Endodermal cell (in vitro differentiated cells): ENCODE measurements at regions not wholly inside any gene's neighbourhood (a gene's known extent, or its start where the extent isn't known, plus 50 kb on each side); places are given as distances from the start of the nearest gene placed in this dataset.

Source experiments
- DNase-seq: peaks from one replicate; pipeline ENCODE4 v3.0.0-alpha.2; 2017
- H3K27ac ChIP-seq: 2 replicates; pipeline ENCODE4 v1.5.1; 2013; ENCODE audit warnings: mild to moderate bottlenecking, low read depth, low read length, moderate library complexity
- H3K27me3 ChIP-seq: 2 replicates; pipeline ENCODE4 v1.6.1; 2013; ENCODE audit warnings: mild to moderate bottlenecking, low read length, moderate library complexity; ENCODE audit not compliant: insufficient read depth, control insufficient read depth, poor library complexity, severe bottlenecking
- H3K36me3 ChIP-seq: 2 replicates; pipeline ENCODE4 v1.7.0; 2013; ENCODE audit warnings: mild to moderate bottlenecking, low read length, moderate library complexity; ENCODE audit not compliant: control insufficient read depth, insufficient read depth
- H3K4me1 ChIP-seq: one replicate; pipeline ENCODE4 v1.7.0; 2013; ENCODE audit warnings: low read length; ENCODE audit not compliant: control insufficient read depth, insufficient read depth
- H3K4me3 ChIP-seq: 2 replicates; pipeline ENCODE4 v1.5.1; 2013; ENCODE audit warnings: mild to moderate bottlenecking, low read length, moderate library complexity
- H3K9ac ChIP-seq: 2 replicates; pipeline ENCODE4 v1.6.1; 2013; ENCODE audit warnings: mild to moderate bottlenecking, low read length, moderate library complexity; ENCODE audit not compliant: poor library complexity, severe bottlenecking; ENCODE audit errors: extremely low read depth
- H3K9me3 ChIP-seq: 2 replicates; pipeline ENCODE4 v1.6.1; 2013; ENCODE audit warnings: mild to moderate bottlenecking, low read length, moderate library complexity; ENCODE audit not compliant: control insufficient read depth
- H3K27ac Mint-ChIP-seq: 2 replicates; pipeline ENCODE4 v1.8.0; 2020; ENCODE audit warnings: mixed read lengths
- H3K27me3 Mint-ChIP-seq: 2 replicates; pipeline ENCODE4 v1.8.0; 2021; ENCODE audit warnings: mild to moderate bottlenecking, mixed read lengths; ENCODE audit not compliant: insufficient read depth
- H3K36me3 Mint-ChIP-seq: 2 replicates; pipeline ENCODE4 v1.8.0; 2020; ENCODE audit warnings: low read depth, mixed read lengths
- H3K4me1 Mint-ChIP-seq: 2 replicates; pipeline ENCODE4 v1.8.0; 2020; ENCODE audit warnings: mixed read lengths
- H3K4me3 Mint-ChIP-seq: 2 replicates; pipeline ENCODE4 v1.8.0; 2020; ENCODE audit warnings: mild to moderate bottlenecking, moderate library complexity, mixed read lengths
- H3K9me3 Mint-ChIP-seq: 2 replicates; pipeline ENCODE4 v1.8.0; 2020; ENCODE audit warnings: mild to moderate bottlenecking, mixed read lengths
- CTCF ChIP-seq: fragments of 200-600 bp; sonication (generic); conservative IDR thresholded peaks from 2 replicates; pipeline ENCODE4 v1.5.0; 2021; ENCODE audit warnings: antibody characterized with exemption, mild to moderate bottlenecking
- WGBS, 2 experiments: methylation state at CpG; one replicate each; pipeline versions ENCODE4 v1.1.5 to v1.1.7; 2013; ENCODE audit warnings: missing lambda C conversion rate in 2 of 2, mixed read lengths in 1 of 2; ENCODE audit not compliant: insufficient coverage in 1 of 2, insufficient read length in 1 of 2; 5-methylcytosine and 5-hydroxymethylcytosine counted together

GRCh38 chr7:69422574-69422985, 175.7 kb upstream of the AUTS2 start:
- H3K9me3 Mint-ChIP-seq, result peaks cover 5% of the 10 kb centered on the region
- H3K27ac Mint-ChIP-seq, result no peak overlapping the region
- Histone ChIP-seq H3K4me1 (no peaks in the 10 kb centered on the region), H3K36me3 (no peaks in the 10 kb centered on the region), H3K9ac (no peak overlapping the region), H3K9me3 (peaks cover 2% of the 10 kb centered on the region), H3K27ac (no peak overlapping the region), H3K4me3 (no peak overlapping the region), H3K27me3 (no peaks in the 10 kb centered on the region)
- TF ChIP-seq CTCF, result no peak
- H3K4me3 Mint-ChIP-seq, result no peak overlapping the region
- no peak for DNase-seq
- H3K27me3 Mint-ChIP-seq, result peaks cover 6% of the 10 kb centered on the region
- no peaks in the 10 kb centered on the region for H3K36me3 Mint-ChIP-seq
- H3K4me1 Mint-ChIP-seq, result peaks cover 7% of the 10 kb centered on the region
- WGBS, 2 experiments, result 78 to 100% methylated on average over 2 to 4 of the region's 4 CpGs

- TF ChIP-seq CTCF, result no peak
- Histone ChIP-seq H3K27me3 (no peaks in the 10 kb centered on the region), H3K36me3 (no peaks in the 10 kb centered on the region), H3K27ac (no peak overlapping the region), H3K4me1 (peaks cover 14% of the 10 kb centered on the region), H3K4me3 (no peak overlapping the region), H3K9me3 (no peaks in the 10 kb centered on the region), H3K9ac (no peak overlapping the region)
- Mint-ChIP-seq H3K27ac (no peak overlapping the region), H3K4me3 (no peak overlapping the region), H3K36me3 (no peaks in the 10 kb centered on the region), H3K9me3 (peaks cover 6% of the 10 kb centered on the region), H3K4me1 (peaks cover 21% of the 10 kb centered on the region), H3K27me3 (peaks cover 15% of the 10 kb centered on the region)
- WGBS, 2 experiments, result 93 to 94% methylated on average over 7 of the region's 7 CpGs
- DNase-seq, result no peak
These were observed 171.6 kb upstream of the AUTS2 start for GRCh38 chr7:69426705-69427104.

- no peak overlapping the region for H3K4me3 Mint-ChIP-seq
- Histone ChIP-seq H3K9ac (no peak overlapping the region), H3K9me3 (no peaks in the 10 kb centered on the region), H3K4me3 (no peak overlapping the region), H3K4me1 (peaks cover 14% of the 10 kb centered on the region), H3K27me3 (no peaks in the 10 kb centered on the region), H3K27ac (no peak overlapping the region), H3K36me3 (no peaks in the 10 kb centered on the region)
- H3K9me3 Mint-ChIP-seq, result peaks cover 6% of the 10 kb centered on the region
- 61% methylated on average over 4 of the region's 4 CpGs; no CpG with 5 or more reads in 1 of the 2 experiments for WGBS, 2 experiments
- no peak for TF ChIP-seq CTCF
- peaks cover 13% of the 10 kb centered on the region for H3K27me3 Mint-ChIP-seq
- DNase-seq, result no peak
- H3K36me3 Mint-ChIP-seq, result no peaks in the 10 kb centered on the region
- H3K4me1 Mint-ChIP-seq, result peaks cover 13% of the 10 kb centered on the region
- no peak overlapping the region for H3K27ac Mint-ChIP-seq
These were observed 170.2 kb upstream of the AUTS2 start for GRCh38 chr7:69428089-69428488.
